Tibial artery (tissue), 4 donors: ENCODE measurements at regions not wholly inside any gene's neighbourhood (a gene's known extent, or its start where the extent isn't known, plus 50 kb on each side); places are given as distances from the start of the nearest gene placed in this dataset.

Experiments
- DNase-seq, 2 donors: peaks; one replicate each; pipeline ENCODE4 v3.0.0-alpha.2; 2019
- H3K27ac ChIP-seq, 2 donors: fragments of 200-600 bp; sonication (generic) in 1 of 2; 1 replicate in 1 of 2; 2 replicates in 1 of 2; pipeline ENCODE4 v1.5.1; 2018 to 2019; ENCODE audit warnings: mild to moderate bottlenecking in 1 of 2
- H3K27me3 ChIP-seq, 2 donors: fragments of 200-600 bp; sonication (generic) in 1 of 2; one replicate each; pipeline versions ENCODE4 v1.5.1 to v1.6.0; 2016 to 2019
- H3K36me3 ChIP-seq, 3 donors: fragments of 200-600 bp; sonication (generic) in 2 of 3; one replicate each; pipeline ENCODE4 v1.5.1; 2016 to 2019; ENCODE audit warnings: mild to moderate bottlenecking in 2 of 3
- H3K4me1 ChIP-seq, 4 donors: fragments of 200-600 bp; sonication (generic) in 2 of 4; 1 replicate in 3 of 4; 2 replicates in 1 of 4; pipeline ENCODE4 v1.5.1; 2016 to 2019
- H3K4me3 ChIP-seq, 2 donors: fragments of 200-600 bp; sonication (generic) in 1 of 2; 1 replicate in 1 of 2; 2 replicates in 1 of 2; pipeline ENCODE4 v1.5.1; 2018 to 2019; ENCODE audit warnings: mild to moderate bottlenecking in 2 of 2
- H3K9me3 ChIP-seq, 3 donors: fragments of 200-600 bp; sonication (generic) in 1 of 3; one replicate each; pipeline ENCODE4 v1.5.1; 2016 to 2019
- CTCF ChIP-seq, 2 experiments: fragments of 200-600 bp in 1 of 2; fragments of 450-650 bp in 1 of 2; IDR thresholded peaks; one replicate each; pipeline ENCODE4 v1.5.1; 2017 to 2019; ENCODE audit warnings: antibody characterized with exemption in 2 of 2, mild to moderate bottlenecking in 1 of 2, moderate library complexity in 1 of 2
- intact Hi-C: fragments of 100-400 bp; cut with DNase I; formaldehyde crosslinking; loops from one replicate; pipeline ENCODE4 v1.15.0; 2023; ENCODE audit warnings: low total_unique reads

- H3K4me1 ChIP-seq: peaks cover 0 to 14% (median 7%) of the 10 kb centered on the region in 4 donors
- H3K36me3 ChIP-seq: no peaks in the 10 kb centered on the region
- H3K27me3 ChIP-seq: peaks cover 0 to 17% of the 10 kb centered on the region in 2 donors
- peak overlapping the region; percentile 40 to 45 for H3K27ac ChIP-seq
- TF ChIP-seq CTCF (IDR thresholded peaks at IDR 0.05): no peak
- no peak overlapping the region for H3K4me3 ChIP-seq
- peak in 1 of 2 donors; percentile 67 for DNase-seq
- intact Hi-C loops: no loop called here
- H3K9me3 ChIP-seq: no peaks in the 10 kb centered on the region
Observed at GRCh38 chr2:240320204-240320993, 115.1 kb upstream of the GPC1 start.

- DNase-seq: peak in 1 of 2 donors; percentile 62
- H3K4me3 ChIP-seq: no peak overlapping the region
- peaks cover 0 to 17% of the 10 kb centered on the region in 2 donors for H3K27me3 ChIP-seq
- no peaks in the 10 kb centered on the region for H3K9me3 ChIP-seq
- no peak for TF ChIP-seq CTCF (IDR thresholded peaks at IDR 0.05)
- H3K36me3 ChIP-seq: no peaks in the 10 kb centered on the region
- H3K4me1 ChIP-seq: peaks cover 0 to 14% (median 7%) of the 10 kb centered on the region in 4 donors
- H3K27ac ChIP-seq: no peak overlapping the region
- intact Hi-C loops: no loop called here
Observed at GRCh38 chr2:240322231-240322955, 113.1 kb upstream of the GPC1 start.

- H3K36me3 ChIP-seq: no peaks in the 10 kb centered on the region
- intact Hi-C loops: no loop called here
- H3K4me3 ChIP-seq: no peak overlapping the region
- no peak overlapping the region for H3K27ac ChIP-seq
- no peak for TF ChIP-seq CTCF (IDR thresholded peaks at IDR 0.05)
- no peaks in the 10 kb centered on the region for H3K9me3 ChIP-seq
- peaks cover 0 to 17% of the 10 kb centered on the region in 2 donors for H3K27me3 ChIP-seq
- peaks cover 0 to 14% (median 7%) of the 10 kb centered on the region in 4 donors for H3K4me1 ChIP-seq
- DNase-seq: no peak
Observed at GRCh38 chr2:240322991-240323390, 112.5 kb upstream of the GPC1 start.

- Histone ChIP-seq H3K27me3 (peaks cover 0 to 17% of the 10 kb centered on the region in 2 donors), H3K4me3 (no peak overlapping the region), H3K27ac (no peak overlapping the region), H3K4me1 (peaks cover 0 to 14% (median 7%) of the 10 kb centered on the region in 4 donors), H3K36me3 (no peaks in the 10 kb centered on the region), H3K9me3 (no peaks in the 10 kb centered on the region)
- DNase-seq: peak in 1 of 2 donors; percentile 54
- intact Hi-C loops: no loop called here
- no peak for TF ChIP-seq CTCF (IDR thresholded peaks at IDR 0.05)
Observed at GRCh38 chr2:240323601-240324291, 111.7 kb upstream of the GPC1 start.

- Histone ChIP-seq H3K9me3 (no peaks in the 10 kb centered on the region), H3K4me1 (peaks cover 0 to 14% (median 7%) of the 10 kb centered on the region in 4 donors), H3K27me3 (peaks cover 0 to 21% of the 10 kb centered on the region in 2 donors), H3K4me3 (no peak overlapping the region), H3K27ac (no peak overlapping the region), H3K36me3 (no peaks in the 10 kb centered on the region)
- peak in 1 of 2 donors; percentile 60 for DNase-seq
- TF ChIP-seq CTCF (IDR thresholded peaks at IDR 0.05): no peak
- intact Hi-C loops: no loop called here
Observed at GRCh38 chr2:240324312-240325015, 111.0 kb upstream of the GPC1 start.
